Duodenal mucosa (tissue), 2 donors: ENCODE measurements at regions not wholly inside any gene's neighbourhood (a gene's known extent, or its start where the extent isn't known, plus 50 kb on each side); places are given as distances from the start of the nearest gene placed in this dataset.
"Not testable (repeated sequence)": the region's sequence is repeated elsewhere in the genome, so short reads cannot be mapped to it uniquely, and the experiment has no call there.

ENCODE experiments used
- H3K27ac ChIP-seq: one replicate; pipeline ENCODE4 v1.7.0; 2013; ENCODE audit warnings: low read depth, low read length
- H3K27me3 ChIP-seq, 2 donors: one replicate each; pipeline ENCODE4 v1.7.0; 2013; ENCODE audit warnings: low read length in 2 of 2, control low read depth in 1 of 2; ENCODE audit not compliant: insufficient read depth in 2 of 2, control insufficient read depth in 1 of 2
- H3K36me3 ChIP-seq, 2 donors: one replicate each; pipeline ENCODE4 v1.7.0; 2013; ENCODE audit warnings: low read length in 2 of 2, control low read depth in 1 of 2; ENCODE audit not compliant: insufficient read depth in 2 of 2, control insufficient read depth in 1 of 2
- H3K4me1 ChIP-seq, 2 donors: one replicate each; pipeline ENCODE4 v1.7.0; 2013; ENCODE audit warnings: low read length in 2 of 2, control low read depth in 1 of 2; ENCODE audit not compliant: insufficient read depth in 2 of 2, control insufficient read depth in 1 of 2
- H3K4me3 ChIP-seq, 2 donors: one replicate each; pipeline ENCODE4 v1.7.0; 2013; ENCODE audit warnings: low read length in 2 of 2, low read depth in 1 of 2
- H3K9ac ChIP-seq, 2 donors: one replicate each; pipeline ENCODE4 v1.7.0; 2013; ENCODE audit warnings: low read length in 2 of 2, low read depth in 1 of 2
- H3K9me3 ChIP-seq, 2 donors: one replicate each; pipeline ENCODE4 v1.7.0; 2013; ENCODE audit warnings: low read length in 2 of 2, control low read depth in 1 of 2; ENCODE audit not compliant: control insufficient read depth in 1 of 2

DNA sequence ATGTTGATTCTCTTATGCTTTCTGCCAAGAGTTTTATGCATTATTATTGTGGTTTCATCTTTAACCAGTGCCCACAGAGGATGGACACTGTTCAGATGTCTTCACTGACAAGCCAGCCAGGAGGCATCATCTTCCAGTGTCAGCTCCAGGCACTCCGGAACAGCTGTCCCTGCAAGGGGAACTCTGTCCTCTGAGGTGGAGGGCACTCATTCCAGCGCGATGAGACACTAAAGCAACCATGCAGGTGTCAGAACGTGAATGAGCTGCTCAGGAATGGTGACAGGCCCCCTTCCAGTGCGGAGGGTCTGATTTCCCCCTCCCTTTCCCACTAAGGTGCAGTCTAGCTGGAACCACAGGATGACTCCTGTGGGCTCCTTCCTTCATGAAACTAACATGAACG lies 117.5 kb downstream of the NOG start:
- H3K36me3 ChIP-seq, result no peaks in the 10 kb centered on the region
- H3K9me3 ChIP-seq, result no peaks in the 10 kb centered on the region
- no peak overlapping the region for H3K27ac ChIP-seq
- no peaks in the 10 kb centered on the region for H3K4me1 ChIP-seq
- peaks cover 0 to 6% of the 10 kb centered on the region in 2 donors for H3K27me3 ChIP-seq
- H3K9ac ChIP-seq, result no peak overlapping the region
- no peak overlapping the region for H3K4me3 ChIP-seq

DNA sequence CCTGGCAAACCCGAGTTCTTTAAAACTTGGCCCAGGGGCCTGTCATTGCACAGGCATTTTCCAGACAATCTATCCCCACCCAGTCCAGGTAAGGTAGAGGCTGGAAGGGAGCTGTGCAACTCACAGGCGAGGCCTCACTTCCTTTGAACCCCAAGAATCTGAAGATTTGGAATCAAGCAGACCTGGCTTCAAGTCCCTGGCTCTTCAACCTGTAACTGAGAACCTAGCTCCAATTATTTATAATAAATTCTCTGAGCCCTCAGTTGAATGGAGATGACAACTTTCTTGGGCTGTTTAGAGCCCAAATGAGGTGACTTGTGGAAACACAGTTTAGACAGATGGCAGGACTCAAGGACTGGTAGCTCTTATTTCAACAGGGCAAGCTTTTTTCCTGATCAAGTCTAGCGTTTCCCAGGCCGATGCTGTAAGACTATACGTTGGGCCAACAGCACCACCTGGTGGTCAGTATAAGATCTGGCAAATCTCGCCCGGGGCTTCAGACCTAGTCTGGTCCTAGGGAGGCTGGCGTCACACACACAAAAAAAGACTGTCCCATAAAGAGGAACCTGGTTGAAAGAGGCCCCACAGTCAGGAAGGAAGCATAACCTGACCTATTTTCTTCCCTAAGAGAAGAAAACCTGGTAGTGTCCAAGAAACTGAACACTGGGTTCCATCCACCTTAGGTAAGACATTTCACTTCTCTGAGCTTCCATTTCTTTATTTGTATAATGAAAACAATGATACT lies 117.9 kb downstream of the C17orf67 start:
- Histone ChIP-seq H3K36me3 (no peaks in the 10 kb centered on the region), H3K4me1 (no peaks in the 10 kb centered on the region), H3K27ac (no peak overlapping the region), H3K27me3 (peaks cover 0 to 4% of the 10 kb centered on the region in 2 donors), H3K4me3 (no peak overlapping the region), H3K9me3 (no peaks in the 10 kb centered on the region), H3K9ac (no peak overlapping the region)

- Histone ChIP-seq H3K27ac (no peak overlapping the region), H3K4me3 (no peak overlapping the region), H3K27me3 (peaks cover 0 to 4% of the 10 kb centered on the region in 2 donors), H3K9ac (no peak overlapping the region), H3K4me1 (no peaks in the 10 kb centered on the region), H3K9me3 (no peaks in the 10 kb centered on the region), H3K36me3 (no peaks in the 10 kb centered on the region)
These were observed 116.2 kb downstream of the C17orf67 start for GRCh38 chr17:56717471-56717870.

GRCh38 chr17:56718515-56718914 lies 115.2 kb downstream of the C17orf67 start:
- no peaks in the 10 kb centered on the region for H3K36me3 ChIP-seq
- peaks cover 0 to 4% of the 10 kb centered on the region in 2 donors for H3K27me3 ChIP-seq
- H3K27ac ChIP-seq, result no peak overlapping the region
- no peaks in the 10 kb centered on the region for H3K4me1 ChIP-seq
- H3K4me3 ChIP-seq, result no peak overlapping the region
- no peak overlapping the region for H3K9ac ChIP-seq
- H3K9me3 ChIP-seq, result no peaks in the 10 kb centered on the region

DNA sequence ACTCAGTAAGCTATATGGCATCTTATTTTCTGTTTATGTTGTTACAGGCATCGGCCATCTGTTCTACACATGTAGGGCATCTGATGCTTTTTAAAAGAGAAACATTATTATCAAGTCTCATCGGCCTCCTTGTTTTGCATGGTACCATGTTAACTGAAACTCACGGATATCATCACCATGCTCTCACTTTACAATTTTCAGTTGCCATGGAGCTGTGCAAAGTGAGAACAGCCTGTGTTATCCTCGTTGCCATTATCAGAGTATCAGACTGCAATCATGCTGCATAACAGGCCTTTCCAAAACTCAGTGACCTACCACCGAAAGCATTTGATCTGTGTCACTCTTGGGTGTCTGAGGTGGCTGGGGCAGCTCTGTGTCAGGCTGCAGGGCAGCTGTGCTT lies 110.3 kb downstream of the C17orf67 start:
- Histone ChIP-seq H3K9me3 (no peaks in the 10 kb centered on the region), H3K36me3 (no peaks in the 10 kb centered on the region), H3K4me3 (no peak overlapping the region), H3K9ac (no peak overlapping the region), H3K27ac (no peak overlapping the region), H3K4me1 (no peaks in the 10 kb centered on the region), H3K27me3 (peaks cover 3 to 4% of the 10 kb centered on the region in 2 donors)

DNA sequence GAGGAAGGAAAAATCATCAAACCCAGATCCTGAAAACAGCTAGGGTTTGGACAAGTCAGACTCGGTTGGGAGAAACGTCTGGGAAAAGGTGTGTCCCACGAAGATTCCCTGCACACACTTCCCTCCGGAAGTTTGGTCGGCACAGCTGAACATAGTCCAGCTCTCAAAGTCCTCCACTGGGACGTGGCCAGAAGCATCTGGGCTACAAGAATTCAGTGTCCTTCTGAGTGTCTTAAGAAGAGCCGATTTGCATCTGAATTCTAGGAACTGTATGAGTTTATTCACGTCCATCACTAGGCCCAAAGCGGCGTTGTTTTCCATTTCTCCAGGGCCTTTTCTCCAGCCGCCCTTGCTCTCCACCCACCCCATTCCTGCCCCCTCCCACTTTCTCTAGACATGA lies 109.1 kb downstream of the C17orf67 start:
- Histone ChIP-seq H3K9me3 (no peaks in the 10 kb centered on the region), H3K27me3 (peaks cover 3 to 4% of the 10 kb centered on the region in 2 donors), H3K4me1 (no peaks in the 10 kb centered on the region), H3K36me3 (no peaks in the 10 kb centered on the region), H3K4me3 (no peak overlapping the region), H3K27ac (no peak overlapping the region), H3K9ac (no peak overlapping the region)

- no peak overlapping the region for H3K27ac ChIP-seq
- no peaks in the 10 kb centered on the region for H3K9me3 ChIP-seq
- no peaks in the 10 kb centered on the region for H3K36me3 ChIP-seq
- no peak overlapping the region for H3K4me3 ChIP-seq
- no peak overlapping the region for H3K9ac ChIP-seq
- H3K27me3 ChIP-seq, result peaks cover 3 to 4% of the 10 kb centered on the region in 2 donors
- H3K4me1 ChIP-seq, result no peaks in the 10 kb centered on the region
These were observed 108.6 kb downstream of the C17orf67 start for GRCh38 chr17:56725144-56725543.

DNA sequence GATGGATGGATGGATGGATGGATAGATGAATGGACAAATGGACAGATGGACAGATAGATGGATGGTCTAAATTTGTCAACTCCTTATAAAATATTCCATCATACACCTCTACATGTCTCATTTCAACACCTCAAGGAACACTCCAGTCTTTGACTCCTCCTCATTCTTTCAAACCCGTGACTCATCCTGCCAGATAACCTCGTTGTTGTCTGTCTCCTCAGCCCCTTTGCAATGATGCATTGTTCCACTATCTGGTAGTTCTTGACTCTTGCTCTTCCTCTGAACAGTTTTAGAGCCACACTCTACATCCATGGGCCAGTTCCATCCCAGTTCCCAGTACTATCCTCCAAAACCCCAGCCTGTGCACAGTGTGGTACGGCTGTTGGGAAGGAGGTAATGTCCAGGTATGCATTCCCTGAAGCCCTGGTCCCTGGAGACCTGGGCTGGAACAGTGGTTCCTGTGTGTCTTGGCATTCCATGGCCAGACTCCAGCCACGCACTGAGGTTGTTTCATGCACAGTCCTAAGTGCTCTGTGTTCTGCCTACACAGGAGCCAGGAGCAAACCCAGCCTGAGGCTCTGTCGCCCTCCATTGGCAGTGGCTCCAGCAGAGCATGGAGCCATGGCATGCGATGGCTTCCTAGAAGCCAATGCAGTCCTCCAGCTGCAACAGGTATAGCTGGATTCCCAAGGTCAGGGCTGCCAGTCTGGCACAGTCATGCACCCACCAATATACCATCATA lies 105.7 kb downstream of the C17orf67 start:
- H3K36me3 ChIP-seq, result no peaks in the 10 kb centered on the region
- H3K27me3 ChIP-seq, result peaks cover 3 to 4% of the 10 kb centered on the region in 2 donors
- H3K9me3 ChIP-seq, result no peaks in the 10 kb centered on the region
- no peak overlapping the region for H3K4me3 ChIP-seq
- H3K27ac ChIP-seq, result no peak overlapping the region
- no peak overlapping the region for H3K9ac ChIP-seq
- H3K4me1 ChIP-seq, result no peaks in the 10 kb centered on the region

DNA sequence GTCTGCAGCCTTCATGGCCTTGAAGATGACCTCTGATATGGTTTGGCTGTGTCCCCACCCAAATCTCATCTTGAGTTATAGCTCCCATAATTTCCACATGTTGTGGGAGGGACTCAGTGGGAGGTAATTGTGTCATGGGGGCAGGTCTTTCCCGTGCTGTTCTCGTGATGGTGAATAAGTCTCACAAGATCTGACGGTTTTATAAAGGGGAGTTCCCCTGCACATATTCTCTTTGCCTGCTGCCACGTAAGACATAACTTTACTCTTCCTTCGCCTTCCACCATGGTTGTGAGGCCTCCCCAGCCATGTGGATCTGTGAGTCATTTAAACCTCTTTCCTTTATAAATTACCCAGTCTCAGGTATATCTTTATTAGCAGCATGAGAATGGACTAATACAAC lies 102.6 kb downstream of the C17orf67 start:
- not testable (repeated sequence) for H3K4me1 ChIP-seq, H3K36me3 ChIP-seq, H3K4me3 ChIP-seq, H3K9ac ChIP-seq, H3K27me3 ChIP-seq, H3K27ac ChIP-seq, H3K9me3 ChIP-seq

DNA sequence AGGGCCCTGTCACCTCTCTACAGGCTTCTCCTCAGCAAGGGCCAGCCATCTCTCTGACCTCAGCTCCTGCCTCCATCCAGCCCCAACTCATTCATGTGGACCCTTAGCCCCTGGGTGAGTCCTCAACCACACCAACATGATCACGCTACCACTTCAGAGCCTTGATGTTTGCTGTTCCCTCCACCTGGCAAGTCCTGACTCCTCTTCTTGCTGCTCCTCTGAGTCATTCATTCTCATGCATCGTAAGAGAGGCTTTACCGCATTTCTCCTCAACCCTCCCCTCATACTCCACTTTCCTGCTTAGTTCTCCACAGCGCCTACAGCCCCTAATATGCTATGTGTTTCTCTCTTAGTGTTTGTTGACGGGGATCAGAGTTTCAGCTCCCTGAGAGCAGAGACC lies 99.9 kb downstream of the C17orf67 start:
- Histone ChIP-seq H3K9ac (no peak overlapping the region), H3K27ac (no peak overlapping the region), H3K4me3 (no peak overlapping the region), H3K4me1 (peaks cover 9 to 11% of the 10 kb centered on the region in 2 donors), H3K9me3 (no peaks in the 10 kb centered on the region), H3K27me3 (no peaks in the 10 kb centered on the region), H3K36me3 (no peaks in the 10 kb centered on the region)
